ENCODE measurements at regions not wholly inside any gene's neighbourhood (a gene's known extent, or its start where the extent isn't known, plus 50 kb on each side); places are given as distances from the start of the nearest gene placed in this dataset.

GRCh38 chr13:62292714-62293480 lies 877.2 kb upstream of the PCDH20 start:
- no peak for TF ChIP-seq PAXIP1 (CRISPR knock-in tag; conservative IDR thresholded peaks at IDR 0.05)
- TF ChIP-seq ZNF589 (CRISPR knock-in tag; conservative IDR thresholded peaks at IDR 0.05), result no peak
- no peak for TF ChIP-seq POLR2A (IDR thresholded peaks at IDR 0.05; ENCODE audit: insufficient read depth in 1 of 2, low read depth in 2 of 2, low read length in 2 of 2)
- no peak for TF ChIP-seq BCL3 (CRISPR knock-in tag; IDR thresholded peaks at IDR 0.05)
- no peak for TF ChIP-seq POLR2AphosphoS5 (IDR thresholded peaks at IDR 0.05; ENCODE audit: low read depth, low read length)
- TF ChIP-seq ZNF598 (CRISPR knock-in tag; IDR thresholded peaks at IDR 0.05; ENCODE audit: borderline replicate concordance), result no peak
- no peak for TF ChIP-seq BRCA1 (CRISPR knock-in tag; IDR thresholded peaks at IDR 0.05)
- TF ChIP-seq JUND (CRISPR knock-in tag; IDR thresholded peaks at IDR 0.05), result no peak
- TF ChIP-seq E2F2 (CRISPR knock-in tag; IDR thresholded peaks at IDR 0.05; ENCODE audit: borderline replicate concordance), result no peak
